Esophagus muscularis mucosa (tissue), 2 donors: ENCODE measurements at regions not wholly inside any gene's neighbourhood (a gene's known extent, or its start where the extent isn't known, plus 50 kb on each side); places are given as distances from the start of the nearest gene placed in this dataset.
"Not testable (repeated sequence)": the region's sequence is repeated elsewhere in the genome, so short reads cannot be mapped to it uniquely, and the experiment has no call there.

Experiments
- EP300 ChIP-seq: sonication (generic); formaldehyde crosslinking; IDR thresholded peaks from one replicate; pipeline ENCODE4 v1.6.1; 2017; ENCODE audit warnings: antibody characterized with exemption
- POLR2A ChIP-seq: fragments of 450-650 bp; IDR thresholded peaks from one replicate; pipeline ENCODE4 v1.6.1; 2017; ENCODE audit warnings: antibody characterized with exemption, moderate library complexity, mild to moderate bottlenecking, low read depth

- TF ChIP-seq POLR2A, EP300: not testable (repeated sequence)
Observed at GRCh38 chr9:78916884-78917283, 620.0 kb downstream of the PSAT1 start.
